ENCODE measurements at regions not wholly inside any gene's neighbourhood (a gene's known extent, or its start where the extent isn't known, plus 50 kb on each side); places are given as distances from the start of the nearest gene placed in this dataset.
"Not testable (repeated sequence)": the region's sequence is repeated elsewhere in the genome, so short reads cannot be mapped to it uniquely, and the experiment has no call there.

GRCh38 chr9:106772523-106773290, 90.3 kb upstream of the ZNF462 start:
- DNase-seq (ENCODE audit: low read depth in 4 of 4, low spot score in 3 of 4): no peak

GRCh38 chr9:106773750-106774149, 89.2 kb upstream of the ZNF462 start:
- DNase-seq (ENCODE audit: low read depth in 4 of 4, low spot score in 3 of 4): no peak

DNA sequence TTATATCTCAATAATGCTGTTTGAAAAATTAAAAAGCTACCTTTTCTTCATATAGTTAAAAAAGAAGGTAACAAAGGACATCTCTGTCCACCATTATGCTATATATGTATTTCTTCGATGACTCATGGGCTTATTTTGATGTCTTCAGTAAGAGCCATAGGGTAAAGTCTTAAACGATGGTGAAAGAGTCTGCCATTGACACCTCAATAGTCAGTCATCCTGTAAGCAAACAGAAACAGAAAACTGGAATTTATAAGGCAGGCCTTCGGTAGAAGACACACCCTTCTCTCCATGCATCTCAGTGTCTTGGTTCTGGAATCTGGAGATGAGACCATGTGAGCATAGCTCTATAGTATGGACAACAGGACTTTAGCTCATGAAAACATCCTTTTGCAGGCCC, 87.0 kb upstream of the ZNF462 start:
- DNase-seq (ENCODE audit: low read depth in 4 of 4, low spot score in 3 of 4): no peak

- DNase-seq (ENCODE audit: low read depth in 4 of 4, low spot score in 3 of 4): no peak
Measured at GRCh38 chr9:106779796-106780195, 83.2 kb upstream of the ZNF462 start.

GRCh38 chr9:106783121-106783520, 79.8 kb upstream of the ZNF462 start:
- DNase-seq (ENCODE audit: low read depth in 4 of 4, low spot score in 3 of 4): no peak

- no peak for DNase-seq (ENCODE audit: low read depth in 4 of 4, low spot score in 3 of 4)
Measured at GRCh38 chr9:106784076-106784475, 78.9 kb upstream of the ZNF462 start.

GRCh38 chr9:106785200-106785599, 77.8 kb upstream of the ZNF462 start:
- no peak for DNase-seq (ENCODE audit: low read depth in 4 of 4, low spot score in 3 of 4)

GRCh38 chr9:106788021-106788420, 74.9 kb upstream of the ZNF462 start:
- DNase-seq (ENCODE audit: low read depth in 4 of 4, low spot score in 3 of 4): not testable (repeated sequence)

DNA sequence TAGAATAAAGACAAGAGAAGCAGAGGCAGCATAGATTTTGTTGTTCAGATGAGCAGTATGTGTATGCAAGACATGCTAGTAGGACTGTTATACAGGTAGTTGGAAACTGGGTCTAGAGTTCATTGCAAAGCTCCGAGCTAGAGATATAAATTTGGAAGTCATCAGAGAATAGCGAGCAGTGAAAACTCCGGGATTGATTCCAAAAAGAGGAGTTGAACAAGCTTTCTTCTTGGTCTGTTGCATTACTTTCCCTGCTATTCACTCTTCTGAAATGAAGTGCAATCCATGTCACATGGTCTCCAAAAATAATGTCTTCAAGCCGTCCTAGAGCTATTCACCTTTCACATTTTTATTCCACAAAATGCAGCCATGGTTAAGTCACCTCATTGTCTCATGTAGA, 67.9 kb upstream of the ZNF462 start:
- no peak for DNase-seq (ENCODE audit: low read depth in 4 of 4, low spot score in 3 of 4)

GRCh38 chr9:106796771-106797170, 66.2 kb upstream of the ZNF462 start:
- no peak for DNase-seq (ENCODE audit: low read depth in 4 of 4, low spot score in 3 of 4)

- DNase-seq (ENCODE audit: low read depth in 4 of 4, low spot score in 3 of 4): no peak
Measured at GRCh38 chr9:106797299-106797698, 65.7 kb upstream of the ZNF462 start.

DNA sequence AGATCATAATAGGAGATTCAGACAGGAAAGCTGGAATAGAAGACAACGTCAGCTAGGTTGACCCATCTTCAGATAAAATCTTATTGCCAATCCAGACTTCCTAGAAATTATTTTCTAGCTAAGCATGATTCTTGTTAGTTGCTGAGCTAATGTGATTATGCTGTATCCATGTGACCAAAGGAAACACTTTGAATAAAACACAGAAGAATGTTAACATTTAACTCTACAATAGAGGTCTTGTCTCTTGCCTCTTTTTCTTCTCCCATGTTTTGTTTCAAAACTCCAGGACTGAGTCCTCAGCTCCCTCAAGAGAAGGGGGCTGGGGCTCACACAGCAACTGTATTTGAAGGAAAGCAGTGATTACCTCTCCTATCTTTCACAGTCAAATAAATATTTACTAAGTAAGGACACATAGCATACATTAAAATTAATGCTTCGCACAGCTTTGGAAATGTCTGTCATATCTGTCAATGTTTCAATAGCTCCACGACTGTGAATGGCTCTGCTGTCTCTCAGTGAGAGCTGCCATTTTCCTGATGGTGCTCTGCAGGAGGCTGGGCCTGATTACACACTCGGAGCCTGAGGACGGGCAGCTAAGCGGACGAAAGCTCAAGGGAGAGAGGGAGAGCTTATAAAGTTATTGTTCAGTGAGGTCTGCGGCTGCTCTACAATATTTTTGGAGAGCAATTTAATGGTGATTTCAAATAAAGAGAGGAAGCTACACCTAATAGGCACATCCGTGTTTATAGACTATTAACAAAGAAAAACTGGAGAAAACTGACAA, 64.8 kb upstream of the ZNF462 start:
- DNase-seq (ENCODE audit: low read depth in 4 of 4, low spot score in 3 of 4): no peak

- peak in 1 of 4 donors; percentile 3 for DNase-seq (ENCODE audit: low read depth in 4 of 4, low spot score in 3 of 4)
Measured at GRCh38 chr9:106799152-106799551, 63.8 kb upstream of the ZNF462 start.

DNA sequence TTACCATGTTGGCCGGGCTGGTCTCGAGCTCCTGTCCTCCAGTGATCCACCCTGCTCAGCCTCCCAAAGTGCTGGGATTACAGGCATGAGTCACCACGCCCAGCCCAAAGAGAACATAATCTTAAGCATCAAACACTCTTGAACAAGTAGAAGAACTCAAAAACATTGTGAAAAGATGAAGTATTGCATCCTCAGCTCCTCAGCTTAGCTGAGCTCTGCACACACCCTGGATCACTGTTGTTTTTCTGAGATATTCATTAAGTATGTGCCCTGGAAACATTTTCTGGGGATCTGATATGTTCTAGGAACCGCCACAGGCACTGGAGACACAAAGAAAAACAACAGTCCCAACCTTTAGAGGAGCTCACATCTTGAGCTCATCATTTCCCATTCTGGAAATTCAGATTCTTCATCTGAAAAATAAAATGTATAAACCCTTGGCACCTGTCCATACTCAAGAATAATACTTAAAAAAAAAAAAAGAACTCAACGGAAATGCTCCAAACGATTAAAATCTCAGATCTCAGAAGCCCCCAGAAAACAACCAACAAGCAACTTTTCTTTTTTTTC, 62.2 kb upstream of the ZNF462 start:
- no peak for DNase-seq (ENCODE audit: low read depth in 4 of 4, low spot score in 3 of 4)

- no peak for DNase-seq (ENCODE audit: low read depth in 4 of 4, low spot score in 3 of 4)
Measured at GRCh38 chr9:106801816-106802215, 61.1 kb upstream of the ZNF462 start.
